ENCODE measurements at regions not wholly inside any gene's neighbourhood (a gene's known extent, or its start where the extent isn't known, plus 50 kb on each side); places are given as distances from the start of the nearest gene placed in this dataset.

GRCh38 chr20:56975838-56976237, 290.6 kb downstream of the BMP7 start:
- CTCF ChIA-PET (ENCODE audit: unreplicated experiment) = no interaction called here
- H4K20me1 ChIP-seq (ENCODE audit: insufficient read depth, low read length) = no peaks in the 10 kb centered on the region
- POLR2A ChIA-PET = no interaction called here
- no peaks in the 10 kb centered on the region for H3K9me2 ChIP-seq (ENCODE audit: insufficient read depth, low read length)
- intact Hi-C loops (cut with micrococcal nuclease; ENCODE audit: unreplicated experiment) = loop anchor here (10.0 kb wide), 2 partner anchors 181 to 341 kb away; no protein-coding TSS in a partner anchor
- no peak for TF ChIP-seq CTCF (conservative IDR thresholded peaks at IDR 0.05; ENCODE audit: low read length)
- TF ChIP-seq EZH2phosphoT487 (IDR thresholded peaks at IDR 0.05; ENCODE audit: borderline replicate concordance, low read depth, low read length) = no peak
- no peak overlapping the region for H3K27ac ChIP-seq (ENCODE audit: low read depth, low read length, poor library complexity, severe bottlenecking)
- no peak for DNase-seq (ENCODE audit: low spot score)
- no peaks in the 10 kb centered on the region for H3K9me3 ChIP-seq (ENCODE audit: low read length)
- H3K79me2 ChIP-seq (ENCODE audit: insufficient read depth, low read depth, low read length) = no peaks in the 10 kb centered on the region
- no peaks in the 10 kb centered on the region for H3K36me3 ChIP-seq (ENCODE audit: insufficient read depth, low read length)
- H3K4me2 ChIP-seq (ENCODE audit: low read length) = no peak overlapping the region
- H2AFZ ChIP-seq (ENCODE audit: low read length) = no peak overlapping the region
- H3K4me3 ChIP-seq (ENCODE audit: low read depth, low read length, poor library complexity, severe bottlenecking) = no peak overlapping the region
- no TSS peak for BruUV-seq (replicated peaks)
- H3K4me1 ChIP-seq (ENCODE audit: insufficient read depth, low read length, poor library complexity, severe bottlenecking) = peaks cover 15% of the 10 kb centered on the region

- H3K27ac ChIP-seq (ENCODE audit: low read depth, low read length, poor library complexity, severe bottlenecking) = no peak overlapping the region
- ChIA-PET POLR2A (interaction anchor here (0.7 kb wide), 1 partner anchor 268 kb away, joined by 3 read pairs; no protein-coding TSS in a partner anchor), CTCF (ENCODE audit: unreplicated experiment) (no interaction called here)
- H3K36me3 ChIP-seq (ENCODE audit: insufficient read depth, low read length) = no peaks in the 10 kb centered on the region
- no peaks in the 10 kb centered on the region for H3K79me2 ChIP-seq (ENCODE audit: insufficient read depth, low read depth, low read length)
- no peaks in the 10 kb centered on the region for H3K9me2 ChIP-seq (ENCODE audit: insufficient read depth, low read length)
- H3K4me2 ChIP-seq (ENCODE audit: low read length) = no peak overlapping the region
- H4K20me1 ChIP-seq (ENCODE audit: insufficient read depth, low read length) = no peaks in the 10 kb centered on the region
- no peaks in the 10 kb centered on the region for H3K9me3 ChIP-seq (ENCODE audit: low read length)
- TF ChIP-seq EZH2phosphoT487 (IDR thresholded peaks at IDR 0.05; ENCODE audit: borderline replicate concordance, low read depth, low read length) (no peak), CTCF (conservative IDR thresholded peaks at IDR 0.05; ENCODE audit: low read length) (no peak)
- H2AFZ ChIP-seq (ENCODE audit: low read length) = no peak overlapping the region
- peaks cover 15% of the 10 kb centered on the region for H3K4me1 ChIP-seq (ENCODE audit: insufficient read depth, low read length, poor library complexity, severe bottlenecking)
- intact Hi-C loops (cut with micrococcal nuclease; ENCODE audit: unreplicated experiment) = loop anchor here (10.0 kb wide), 2 partner anchors 182 to 342 kb away; no protein-coding TSS in a partner anchor
- BruUV-seq (replicated peaks) = no TSS peak
- no peak overlapping the region for H3K4me3 ChIP-seq (ENCODE audit: low read depth, low read length, poor library complexity, severe bottlenecking)
- DNase-seq (ENCODE audit: low spot score) = no peak
Observed at GRCh38 chr20:56976336-56976735, 290.1 kb downstream of the BMP7 start.

GRCh38 chr20:56978475-56978874, 288.0 kb downstream of the BMP7 start:
- no peak for DNase-seq (ENCODE audit: low spot score)
- Histone ChIP-seq H3K9me3 (ENCODE audit: low read length) (no peaks in the 10 kb centered on the region), H3K36me3 (ENCODE audit: insufficient read depth, low read length) (no peaks in the 10 kb centered on the region), H3K4me2 (ENCODE audit: low read length) (no peak overlapping the region), H3K79me2 (ENCODE audit: insufficient read depth, low read depth, low read length) (no peaks in the 10 kb centered on the region), H3K27ac (ENCODE audit: low read depth, low read length, poor library complexity, severe bottlenecking) (no peak overlapping the region), H3K9me2 (ENCODE audit: insufficient read depth, low read length) (no peaks in the 10 kb centered on the region), H4K20me1 (ENCODE audit: insufficient read depth, low read length) (no peaks in the 10 kb centered on the region), H2AFZ (ENCODE audit: low read length) (no peak overlapping the region), H3K4me1 (ENCODE audit: insufficient read depth, low read length, poor library complexity, severe bottlenecking) (peaks cover 15% of the 10 kb centered on the region), H3K4me3 (ENCODE audit: low read depth, low read length, poor library complexity, severe bottlenecking) (no peak overlapping the region)
- TF ChIP-seq EZH2phosphoT487 (IDR thresholded peaks at IDR 0.05; ENCODE audit: borderline replicate concordance, low read depth, low read length) (no peak), CTCF (conservative IDR thresholded peaks at IDR 0.05; ENCODE audit: low read length) (no peak)
- ChIA-PET POLR2A (no interaction called here), CTCF (ENCODE audit: unreplicated experiment) (no interaction called here)
- no TSS peak for BruUV-seq (replicated peaks)
- intact Hi-C loops (cut with micrococcal nuclease; ENCODE audit: unreplicated experiment) = loop anchor here (10.0 kb wide), 2 partner anchors 184 to 344 kb away; no protein-coding TSS in a partner anchor

All from OCI-LY7 (cell line).